Muscle layer of duodenum (tissue), 2 donors: ENCODE measurements at regions not wholly inside any gene's neighbourhood (a gene's known extent, or its start where the extent isn't known, plus 50 kb on each side); places are given as distances from the start of the nearest gene placed in this dataset.
"Not testable (repeated sequence)": the region's sequence is repeated elsewhere in the genome, so short reads cannot be mapped to it uniquely, and the experiment has no call there.

Experiments used
- H3K27ac ChIP-seq: one replicate; pipeline ENCODE4 v1.7.0; 2013; ENCODE audit warnings: mild to moderate bottlenecking, low read length
- H3K27me3 ChIP-seq: one replicate; pipeline ENCODE4 v1.7.0; 2013; ENCODE audit warnings: low read depth, mild to moderate bottlenecking, control low read depth, low read length
- H3K36me3 ChIP-seq, 2 donors: one replicate each; pipeline ENCODE4 v1.7.0; 2013; ENCODE audit warnings: low read length in 2 of 2, control low read depth in 1 of 2, mild to moderate bottlenecking in 1 of 2; ENCODE audit not compliant: insufficient read depth in 2 of 2, control insufficient read depth in 1 of 2
- H3K4me1 ChIP-seq, 2 donors: one replicate each; pipeline ENCODE4 v1.7.0; 2013; ENCODE audit warnings: low read length in 2 of 2, mild to moderate bottlenecking in 2 of 2, control low read depth in 1 of 2, moderate library complexity in 1 of 2; ENCODE audit not compliant: insufficient read depth in 2 of 2, control insufficient read depth in 1 of 2
- H3K4me3 ChIP-seq, 2 donors: one replicate each; pipeline ENCODE4 v1.7.0; 2013; ENCODE audit warnings: low read length in 2 of 2, low read depth in 1 of 2, mild to moderate bottlenecking in 1 of 2
- H3K9me3 ChIP-seq, 2 donors: one replicate each; pipeline ENCODE4 v1.7.0; 2013; ENCODE audit warnings: low read length in 2 of 2, control low read depth in 1 of 2, mild to moderate bottlenecking in 1 of 2; ENCODE audit not compliant: control insufficient read depth in 1 of 2
- donor health status: healthy.

- Histone ChIP-seq H3K27ac (no peak overlapping the region), H3K36me3 (no peaks in the 10 kb centered on the region), H3K4me1 (no peaks in the 10 kb centered on the region), H3K4me3 (no peak overlapping the region), H3K27me3 (no peaks in the 10 kb centered on the region), H3K9me3 (peaks cover 0 to 9% of the 10 kb centered on the region in 2 donors)
Measured at GRCh38 chr12:68984796-68985573, 52.0 kb upstream of the CPM start.

- H3K4me3 ChIP-seq, H3K9me3 ChIP-seq, H3K27me3 ChIP-seq, H3K4me1 ChIP-seq, H3K36me3 ChIP-seq, H3K27ac ChIP-seq: not testable (repeated sequence)
Measured at GRCh38 chr12:68997526-68997925, 64.6 kb upstream of the CPM start.

- Histone ChIP-seq H3K4me3 (no peak overlapping the region), H3K4me1 (no peaks in the 10 kb centered on the region), H3K27ac (no peak overlapping the region), H3K9me3 (peaks cover 0 to 2% of the 10 kb centered on the region in 2 donors), H3K36me3 (no peaks in the 10 kb centered on the region), H3K27me3 (no peaks in the 10 kb centered on the region)
Measured at GRCh38 chr12:68998041-68998440, 65.1 kb upstream of the CPM start.

- Histone ChIP-seq H3K4me1 (no peaks in the 10 kb centered on the region), H3K9me3 (peaks cover 0 to 2% of the 10 kb centered on the region in 2 donors), H3K36me3 (no peaks in the 10 kb centered on the region), H3K27me3 (no peaks in the 10 kb centered on the region), H3K27ac (no peak overlapping the region), H3K4me3 (no peak overlapping the region)
Measured at GRCh38 chr12:69000074-69000473, 67.1 kb upstream of the CPM start.

GRCh38 chr12:69000540-69001243 lies 67.7 kb upstream of the CPM start:
- Histone ChIP-seq H3K27ac (no peak overlapping the region), H3K4me3 (no peak overlapping the region), H3K27me3 (no peaks in the 10 kb centered on the region)

GRCh38 chr12:69001251-69001650 lies 68.3 kb upstream of the CPM start:
- Histone ChIP-seq H3K4me1 (peaks cover 0 to 2% of the 10 kb centered on the region in 2 donors), H3K4me3 (no peak overlapping the region), H3K27me3 (no peaks in the 10 kb centered on the region), H3K36me3 (no peaks in the 10 kb centered on the region), H3K9me3 (peaks cover 0 to 2% of the 10 kb centered on the region in 2 donors), H3K27ac (no peak overlapping the region)

More at GRCh38 chr12:69000540-69001243, 67.7 kb upstream of the CPM start:
- Histone ChIP-seq H3K36me3 (no peaks in the 10 kb centered on the region), H3K9me3 (peaks cover 0 to 2% of the 10 kb centered on the region in 2 donors), H3K4me1 (no peaks in the 10 kb centered on the region)

- Histone ChIP-seq H3K27me3 (no peaks in the 10 kb centered on the region), H3K9me3 (peaks cover 0 to 2% of the 10 kb centered on the region in 2 donors), H3K27ac (no peak overlapping the region), H3K4me3 (no peak overlapping the region), H3K36me3 (no peaks in the 10 kb centered on the region), H3K4me1 (peaks cover 0 to 19% of the 10 kb centered on the region in 2 donors)
Measured at GRCh38 chr12:69002969-69003368, 70.0 kb upstream of the CPM start.

- H3K27me3 ChIP-seq = no peaks in the 10 kb centered on the region
- H3K9me3 ChIP-seq = peaks cover 0 to 2% of the 10 kb centered on the region in 2 donors
- H3K27ac ChIP-seq = no peak overlapping the region
- H3K36me3 ChIP-seq = no peaks in the 10 kb centered on the region
- H3K4me3 ChIP-seq = no peak overlapping the region
- peaks cover 0 to 23% of the 10 kb centered on the region in 2 donors for H3K4me1 ChIP-seq
Measured at GRCh38 chr12:69003991-69004390, 71.0 kb upstream of the CPM start.

GRCh38 chr12:69007101-69007854 lies 74.3 kb upstream of the CPM start:
- Histone ChIP-seq H3K9me3 (no peaks in the 10 kb centered on the region), H3K36me3 (no peaks in the 10 kb centered on the region), H3K27me3 (no peaks in the 10 kb centered on the region), H3K4me1 (peaks cover 0 to 23% of the 10 kb centered on the region in 2 donors), H3K27ac (peak overlapping the region; percentile 58), H3K4me3 (peak overlapping the region; percentile 9 to 31)

GRCh38 chr12:69007855-69008351 lies 74.9 kb upstream of the CPM start:
- Histone ChIP-seq H3K36me3 (no peaks in the 10 kb centered on the region), H3K27ac (no peak overlapping the region), H3K27me3 (no peaks in the 10 kb centered on the region), H3K4me1 (peaks cover 0 to 23% of the 10 kb centered on the region in 2 donors), H3K4me3 (peak overlapping the region; percentile 9 to 31), H3K9me3 (no peaks in the 10 kb centered on the region)

GRCh38 chr12:69008520-69008919 lies 75.5 kb upstream of the CPM start:
- H3K36me3 ChIP-seq = no peaks in the 10 kb centered on the region
- H3K4me3 ChIP-seq = no peak overlapping the region
- no peak overlapping the region for H3K27ac ChIP-seq
- H3K4me1 ChIP-seq = peaks cover 0 to 23% of the 10 kb centered on the region in 2 donors
- no peaks in the 10 kb centered on the region for H3K9me3 ChIP-seq
- no peaks in the 10 kb centered on the region for H3K27me3 ChIP-seq
